MCF 10A (cell line): ENCODE measurements at regions not wholly inside any gene's neighbourhood (a gene's known extent, or its start where the extent isn't known, plus 50 kb on each side); places are given as distances from the start of the nearest gene placed in this dataset.

Experiments
- BruUV-seq: library from RNA; stranded (reverse); fragments of 400-500 nt; replicated peaks from 2 replicates; lab custom pipeline; 2021; lab: Mats Ljungman, UMichigan
- CTCF ChIA-PET: fragments of 300-600 bp; sonication (Branson Sonifier 250); formaldehyde crosslinking; extraction: SDS; loops from one replicate; lab custom pipeline; 2021; ENCODE audit warnings: antibody characterized with exemption, inconsistent platforms; lab: Yijun Ruan, JAX
- POLR2A ChIA-PET: fragments of 300-600, 350-650 bp; sonication (Branson Sonifier 250); formaldehyde crosslinking; extraction: SDS; loops from one replicate; lab custom pipeline; 2020; ENCODE audit warnings: antibody characterized with exemption, inconsistent platforms; lab: Yijun Ruan, JAX
- DNase-seq: peaks from one replicate; pipeline ENCODE4 v3.0.0-alpha.2; 2018; ENCODE audit not compliant: unreplicated experiment
- H3K27ac Mint-ChIP-seq: one replicate; pipeline ENCODE4 v1.8.0; 2022; ENCODE audit warnings: mild to moderate bottlenecking, low read depth, mixed read lengths; ENCODE audit not compliant: unreplicated experiment
- H3K27me3 Mint-ChIP-seq: one replicate; pipeline ENCODE4 v1.8.0; 2022; ENCODE audit warnings: mixed read lengths; ENCODE audit not compliant: insufficient read depth, unreplicated experiment
- H3K36me3 Mint-ChIP-seq: one replicate; pipeline ENCODE4 v1.8.0; 2022; ENCODE audit warnings: mild to moderate bottlenecking, moderate library complexity, mixed read lengths; ENCODE audit not compliant: insufficient read depth, unreplicated experiment
- H3K4me1 Mint-ChIP-seq: one replicate; pipeline ENCODE4 v1.8.0; 2022; ENCODE audit warnings: mixed read lengths; ENCODE audit not compliant: insufficient read depth, unreplicated experiment
- H3K4me3 Mint-ChIP-seq: one replicate; pipeline ENCODE4 v1.8.0; 2022; ENCODE audit warnings: mild to moderate bottlenecking, moderate library complexity, mixed read lengths; ENCODE audit not compliant: unreplicated experiment
- H3K9me3 Mint-ChIP-seq: one replicate; pipeline ENCODE4 v1.8.0; 2022; ENCODE audit warnings: mixed read lengths; ENCODE audit not compliant: unreplicated experiment
- intact Hi-C: fragments of 100-400 bp; cut with micrococcal nuclease; formaldehyde crosslinking; loops from 2 replicates; pipeline ENCODE4 v1.14.1; 2022
- TF ChIP-seq, protein P1 (sequence below): fragments of 200-600 bp; IDR thresholded peaks from one replicate; pipeline ENCODE4 v1.8.0; 2022; ENCODE audit warnings: antibody characterized with exemption, mild to moderate bottlenecking; ENCODE audit not compliant: unreplicated experiment

- TF ChIP-seq, protein P1, sequence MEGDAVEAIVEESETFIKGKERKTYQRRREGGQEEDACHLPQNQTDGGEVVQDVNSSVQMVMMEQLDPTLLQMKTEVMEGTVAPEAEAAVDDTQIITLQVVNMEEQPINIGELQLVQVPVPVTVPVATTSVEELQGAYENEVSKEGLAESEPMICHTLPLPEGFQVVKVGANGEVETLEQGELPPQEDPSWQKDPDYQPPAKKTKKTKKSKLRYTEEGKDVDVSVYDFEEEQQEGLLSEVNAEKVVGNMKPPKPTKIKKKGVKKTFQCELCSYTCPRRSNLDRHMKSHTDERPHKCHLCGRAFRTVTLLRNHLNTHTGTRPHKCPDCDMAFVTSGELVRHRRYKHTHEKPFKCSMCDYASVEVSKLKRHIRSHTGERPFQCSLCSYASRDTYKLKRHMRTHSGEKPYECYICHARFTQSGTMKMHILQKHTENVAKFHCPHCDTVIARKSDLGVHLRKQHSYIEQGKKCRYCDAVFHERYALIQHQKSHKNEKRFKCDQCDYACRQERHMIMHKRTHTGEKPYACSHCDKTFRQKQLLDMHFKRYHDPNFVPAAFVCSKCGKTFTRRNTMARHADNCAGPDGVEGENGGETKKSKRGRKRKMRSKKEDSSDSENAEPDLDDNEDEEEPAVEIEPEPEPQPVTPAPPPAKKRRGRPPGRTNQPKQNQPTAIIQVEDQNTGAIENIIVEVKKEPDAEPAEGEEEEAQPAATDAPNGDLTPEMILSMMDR, result peak; percentile 71
- peak; percentile 73 for DNase-seq
- Mint-ChIP-seq H3K9me3 (no peaks in the 10 kb centered on the region), H3K4me3 (no peak overlapping the region), H3K4me1 (no peaks in the 10 kb centered on the region), H3K27ac (no peak overlapping the region), H3K27me3 (peaks cover 9% of the 10 kb centered on the region), H3K36me3 (peaks cover 7% of the 10 kb centered on the region)
- ChIA-PET POLR2A (interaction anchor here (1.4 kb wide), 1 partner anchor 96 kb away, joined by 3 read pairs; no protein-coding TSS in a partner anchor), CTCF (interaction anchor here (0.6 to 2.0 kb wide), 17 partner anchors 10 to 322 kb away, joined by 3 to 9 read pairs (median 3); no protein-coding TSS in a partner anchor)
- no TSS peak for BruUV-seq
- intact Hi-C loops, result loop anchor here (1.0 to 5.0 kb wide), 3 partner anchors 96 to 322 kb away; no protein-coding TSS in a partner anchor
These were observed 156.2 kb downstream of the MELK start for GRCh38 chr9:36728651-36729520.

GRCh38 chr9:36729906-36730305 is 157.2 kb downstream of the MELK start:
- Mint-ChIP-seq H3K4me3 (no peak overlapping the region), H3K4me1 (no peaks in the 10 kb centered on the region), H3K9me3 (no peaks in the 10 kb centered on the region), H3K27me3 (peaks cover 9% of the 10 kb centered on the region), H3K36me3 (peaks cover 7% of the 10 kb centered on the region), H3K27ac (no peak overlapping the region)
- no TSS peak for BruUV-seq
- intact Hi-C loops, result loop anchor here (1.0 to 5.0 kb wide), 3 partner anchors 97 to 323 kb away; no protein-coding TSS in a partner anchor
- ChIA-PET CTCF (interaction anchor here (2.0 kb wide), 1 partner anchor 100 kb away, joined by 9 read pairs; no protein-coding TSS in a partner anchor), POLR2A (no interaction called here)
- DNase-seq, result peak; percentile 26
- TF ChIP-seq, protein P1, result no peak

GRCh38 chr9:36730414-36730813 is 157.7 kb downstream of the MELK start:
- ChIA-PET CTCF (interaction anchor here (1.2 to 1.5 kb wide), 2 partner anchors 98 to 133 kb away, joined by 3 to 6 read pairs; no protein-coding TSS in a partner anchor), POLR2A (no interaction called here)
- Mint-ChIP-seq H3K36me3 (peaks cover 7% of the 10 kb centered on the region), H3K27me3 (peaks cover 9% of the 10 kb centered on the region), H3K4me3 (no peak overlapping the region), H3K9me3 (no peaks in the 10 kb centered on the region), H3K27ac (no peak overlapping the region), H3K4me1 (no peaks in the 10 kb centered on the region)
- no peak for DNase-seq
- TF ChIP-seq, protein P1, result no peak
- no TSS peak for BruUV-seq
- intact Hi-C loops, result no loop called here
